OCI-LY7 (cell line): ENCODE measurements at regions not wholly inside any gene's neighbourhood (a gene's known extent, or its start where the extent isn't known, plus 50 kb on each side); places are given as distances from the start of the nearest gene placed in this dataset.

ENCODE experiments used
- BruUV-seq: library from RNA; stranded (reverse); fragments of 400-500 nt; replicated peaks from 2 replicates; lab custom pipeline; 2021; lab: Mats Ljungman, UMichigan
- CTCF ChIA-PET: fragments of 300-600 bp; sonication (Branson Sonifier 250); formaldehyde crosslinking; loops from one replicate; lab custom pipeline; 2022; ENCODE audit warnings: antibody characterized with exemption; ENCODE audit not compliant: unreplicated experiment; lab: Charles Lee
- POLR2A ChIA-PET: fragments of 300-600 bp; sonication (Branson Sonifier 250); formaldehyde crosslinking; loops from one replicate; lab custom pipeline; 2022; ENCODE audit warnings: antibody characterized with exemption; lab: Charles Lee
- DNase-seq: peaks from one replicate; pipeline ENCODE4 v3.0.0-alpha.2; 2015; ENCODE audit warnings: low spot score
- H2AFZ ChIP-seq: fragments of 200-600 bp; sonication (generic), shearing (Covaris generic); 2 replicates; pipeline ENCODE4 v1.6.1; 2014; ENCODE audit warnings: mild to moderate bottlenecking, antibody characterized with exemption, low read length, moderate library complexity
- H3K27ac ChIP-seq: fragments of 200-600 bp; sonication (generic); 2 replicates; pipeline ENCODE4 v1.5.1; 2014; ENCODE audit warnings: mixed run types, low read depth, mild to moderate bottlenecking, moderate library complexity, low read length, inconsistent platforms; ENCODE audit not compliant: poor library complexity, severe bottlenecking
- H3K36me3 ChIP-seq: fragments of 200-600 bp; sonication (generic); 2 replicates; pipeline ENCODE4 v1.6.1; 2014; ENCODE audit warnings: mild to moderate bottlenecking, antibody characterized with exemption, low read length, moderate library complexity, mixed read lengths; ENCODE audit not compliant: insufficient read depth
- H3K4me1 ChIP-seq: fragments of 200-600 bp; sonication (generic); 2 replicates; pipeline ENCODE4 v1.5.1; 2014; ENCODE audit warnings: mild to moderate bottlenecking, low read length; ENCODE audit not compliant: insufficient read depth, poor library complexity, severe bottlenecking
- H3K4me2 ChIP-seq: fragments of 200-600 bp; sonication (generic); 2 replicates; pipeline ENCODE4 v1.6.1; 2014; ENCODE audit warnings: mild to moderate bottlenecking, low read length
- H3K4me3 ChIP-seq: fragments of 200-600 bp; sonication (generic); 2 replicates; pipeline ENCODE4 v1.5.1; 2014; ENCODE audit warnings: mild to moderate bottlenecking, low read depth, low read length; ENCODE audit not compliant: poor library complexity, severe bottlenecking
- H3K79me2 ChIP-seq: fragments of 200-600 bp; sonication (generic); 2 replicates; pipeline ENCODE4 v1.6.1; 2016; ENCODE audit warnings: low read depth, mild to moderate bottlenecking, low read length, moderate library complexity, mixed read lengths; ENCODE audit not compliant: insufficient read depth
- H3K9me2 ChIP-seq: fragments of 200-600 bp; sonication (generic); 2 replicates; pipeline ENCODE4 v1.6.1; 2016; ENCODE audit warnings: mild to moderate bottlenecking, low read length, mixed read lengths; ENCODE audit not compliant: insufficient read depth
- H3K9me3 ChIP-seq: fragments of 200-600 bp; sonication (generic); 2 replicates; pipeline ENCODE4 v1.6.1; 2014; ENCODE audit warnings: mild to moderate bottlenecking, mixed run types, low read length, mixed read lengths
- H4K20me1 ChIP-seq: fragments of 200-600 bp; sonication (generic); 2 replicates; pipeline ENCODE4 v1.6.1; 2014; ENCODE audit warnings: mild to moderate bottlenecking, antibody characterized with exemption, low read length, moderate library complexity, mixed read lengths; ENCODE audit not compliant: insufficient read depth
- EZH2phosphoT487 ChIP-seq: fragments of 200-600 bp; sonication (generic); IDR thresholded peaks from 2 replicates; pipeline ENCODE4 v1.6.1; 2018; ENCODE audit warnings: low read depth, borderline replicate concordance, mild to moderate bottlenecking, mixed run types, antibody characterized with exemption, low read length, moderate library complexity, mixed read lengths
- intact Hi-C: fragments of 100-400 bp; cut with micrococcal nuclease; formaldehyde crosslinking; loops from one replicate; pipeline ENCODE4 v1.10.0; 2022; ENCODE audit not compliant: unreplicated experiment
- TF ChIP-seq, protein P1 (sequence below): fragments of 200-600 bp; sonication (generic); conservative IDR thresholded peaks from 2 replicates; pipeline ENCODE4 v1.5.1; 2014; ENCODE audit warnings: mild to moderate bottlenecking, antibody characterized with exemption, low read length, moderate library complexity, mixed read lengths

DNA sequence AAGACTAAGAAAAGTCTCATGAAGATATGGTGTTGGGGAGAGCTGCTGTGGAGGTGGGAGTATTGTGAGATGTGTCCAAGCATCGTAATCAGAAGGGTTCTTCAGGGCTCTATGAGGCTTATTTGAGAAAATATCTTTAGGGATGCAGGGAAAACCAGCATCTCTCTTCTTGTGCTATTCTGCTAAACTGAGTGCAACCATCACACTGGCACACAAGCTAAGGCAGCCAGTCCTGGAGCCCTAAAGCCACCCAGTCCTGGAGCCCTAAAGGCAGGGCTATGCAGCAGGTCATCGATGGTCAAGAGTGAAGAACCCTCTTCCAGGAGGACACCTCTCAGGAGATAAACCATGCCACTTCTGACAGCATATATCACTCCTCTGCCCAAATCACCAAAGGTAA, 445.2 kb upstream of the MIR17HG start:
- no peak overlapping the region for H3K4me2 ChIP-seq
- ChIA-PET CTCF (no interaction called here), POLR2A (interaction anchor here (0.5 to 1.0 kb wide), 5 partner anchors 9 to 1231 kb away, joined by 3 to 4 read pairs (median 3); no protein-coding TSS in a partner anchor)
- H3K4me3 ChIP-seq: no peak overlapping the region
- H3K79me2 ChIP-seq: no peaks in the 10 kb centered on the region
- TF ChIP-seq, protein P1, sequence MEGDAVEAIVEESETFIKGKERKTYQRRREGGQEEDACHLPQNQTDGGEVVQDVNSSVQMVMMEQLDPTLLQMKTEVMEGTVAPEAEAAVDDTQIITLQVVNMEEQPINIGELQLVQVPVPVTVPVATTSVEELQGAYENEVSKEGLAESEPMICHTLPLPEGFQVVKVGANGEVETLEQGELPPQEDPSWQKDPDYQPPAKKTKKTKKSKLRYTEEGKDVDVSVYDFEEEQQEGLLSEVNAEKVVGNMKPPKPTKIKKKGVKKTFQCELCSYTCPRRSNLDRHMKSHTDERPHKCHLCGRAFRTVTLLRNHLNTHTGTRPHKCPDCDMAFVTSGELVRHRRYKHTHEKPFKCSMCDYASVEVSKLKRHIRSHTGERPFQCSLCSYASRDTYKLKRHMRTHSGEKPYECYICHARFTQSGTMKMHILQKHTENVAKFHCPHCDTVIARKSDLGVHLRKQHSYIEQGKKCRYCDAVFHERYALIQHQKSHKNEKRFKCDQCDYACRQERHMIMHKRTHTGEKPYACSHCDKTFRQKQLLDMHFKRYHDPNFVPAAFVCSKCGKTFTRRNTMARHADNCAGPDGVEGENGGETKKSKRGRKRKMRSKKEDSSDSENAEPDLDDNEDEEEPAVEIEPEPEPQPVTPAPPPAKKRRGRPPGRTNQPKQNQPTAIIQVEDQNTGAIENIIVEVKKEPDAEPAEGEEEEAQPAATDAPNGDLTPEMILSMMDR: no peak
- TF ChIP-seq EZH2phosphoT487: no peak
- no peaks in the 10 kb centered on the region for H3K4me1 ChIP-seq
- H2AFZ ChIP-seq: no peak overlapping the region
- no peaks in the 10 kb centered on the region for H3K9me2 ChIP-seq
- H3K27ac ChIP-seq: no peak overlapping the region
- H4K20me1 ChIP-seq: no peaks in the 10 kb centered on the region
- intact Hi-C loops: no loop called here
- no peaks in the 10 kb centered on the region for H3K36me3 ChIP-seq
- DNase-seq: no peak
- no TSS peak for BruUV-seq
- H3K9me3 ChIP-seq: no peaks in the 10 kb centered on the region

DNA sequence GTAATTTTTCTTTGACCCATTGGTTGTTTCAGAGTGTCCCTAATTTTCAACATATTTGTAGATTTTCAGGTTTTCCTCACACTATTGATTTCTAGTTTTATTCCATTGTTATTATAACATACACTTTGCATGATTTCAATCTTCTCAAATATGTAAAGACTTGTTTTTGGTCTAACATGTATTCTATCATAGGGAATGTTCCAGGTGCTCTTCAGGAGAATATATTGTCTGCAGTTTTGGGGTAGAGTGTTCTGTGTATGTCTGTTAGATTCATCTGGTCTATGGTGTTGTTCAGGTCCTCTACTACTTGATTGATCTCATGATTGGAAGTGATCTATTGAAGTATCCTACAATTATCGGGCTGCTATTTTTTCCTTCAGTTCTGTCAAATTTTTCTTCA, 440.9 kb upstream of the MIR17HG start:
- Histone ChIP-seq H4K20me1 (no peaks in the 10 kb centered on the region), H3K4me1 (no peaks in the 10 kb centered on the region), H3K4me2 (no peak overlapping the region), H3K79me2 (no peaks in the 10 kb centered on the region), H3K4me3 (no peak overlapping the region), H3K9me2 (no peaks in the 10 kb centered on the region), H3K9me3 (no peaks in the 10 kb centered on the region), H3K27ac (no peak overlapping the region), H3K36me3 (no peaks in the 10 kb centered on the region), H2AFZ (no peak overlapping the region)
- CTCF ChIA-PET: no interaction called here
- intact Hi-C loops: no loop called here
- POLR2A ChIA-PET: no interaction called here
- no TSS peak for BruUV-seq
- DNase-seq: no peak
- TF ChIP-seq, protein P1: no peak

DNA sequence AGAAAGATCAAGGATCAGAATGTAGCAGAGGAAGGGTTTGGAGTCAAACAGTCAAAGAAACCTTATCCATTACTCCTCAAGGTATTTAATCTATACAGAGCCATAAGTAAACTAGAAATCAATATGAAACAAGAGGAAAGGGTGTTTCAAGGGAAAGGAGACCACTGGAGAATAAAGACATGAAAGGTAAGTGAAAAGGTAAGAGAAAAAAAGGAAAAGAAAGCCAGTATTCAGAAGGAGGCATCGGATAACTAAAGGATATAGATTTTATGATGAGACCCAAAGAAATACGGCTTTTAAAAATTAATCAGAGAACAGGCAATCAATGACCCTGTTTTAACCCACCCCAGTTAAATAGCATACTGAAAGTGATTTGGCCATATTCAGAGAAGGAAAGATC, 438.7 kb upstream of the MIR17HG start:
- no peaks in the 10 kb centered on the region for H3K4me1 ChIP-seq
- H3K79me2 ChIP-seq: no peaks in the 10 kb centered on the region
- ChIA-PET POLR2A (interaction anchor here (0.5 to 0.8 kb wide), 2 partner anchors 9 to 1385 kb away, joined by 3 read pairs; no protein-coding TSS in a partner anchor), CTCF (no interaction called here)
- BruUV-seq: no TSS peak
- intact Hi-C loops: no loop called here
- no peak overlapping the region for H3K4me2 ChIP-seq
- no peaks in the 10 kb centered on the region for H3K9me3 ChIP-seq
- no peak overlapping the region for H3K27ac ChIP-seq
- no peak overlapping the region for H3K4me3 ChIP-seq
- H3K9me2 ChIP-seq: no peaks in the 10 kb centered on the region
- no peak for DNase-seq
- H4K20me1 ChIP-seq: no peaks in the 10 kb centered on the region
- TF ChIP-seq, protein P1: no peak
- no peak for TF ChIP-seq EZH2phosphoT487
- no peaks in the 10 kb centered on the region for H3K36me3 ChIP-seq
- H2AFZ ChIP-seq: no peak overlapping the region
